Tibial nerve (tissue), 4 donors: ENCODE measurements at regions not wholly inside any gene's neighbourhood (a gene's known extent, or its start where the extent isn't known, plus 50 kb on each side); places are given as distances from the start of the nearest gene placed in this dataset.

ENCODE experiments used
- EP300 ChIP-seq, 2 donors: sonication (generic); formaldehyde crosslinking; IDR thresholded peaks; one replicate each; pipeline ENCODE4 v1.6.1; 2017; ENCODE audit warnings: antibody characterized with exemption in 2 of 2, mild to moderate bottlenecking in 1 of 2
- POLR2A ChIP-seq, 2 donors: fragments of 450-650 bp; IDR thresholded peaks; one replicate each; pipeline ENCODE4 v1.6.1; 2017; ENCODE audit warnings: antibody characterized with exemption in 2 of 2, mild to moderate bottlenecking in 2 of 2, moderate library complexity in 2 of 2
- TF ChIP-seq, protein P1 (sequence below), 5 experiments: fragments of 200-600 bp in 3 of 5; fragments of 450-650 bp in 2 of 5; sonication (generic) in 3 of 5; IDR thresholded peaks; one replicate each; pipeline ENCODE4 v1.5.1; 2016 to 2019; ENCODE audit warnings: antibody characterized with exemption in 5 of 5, mild to moderate bottlenecking in 3 of 5, moderate library complexity in 2 of 5

DNA sequence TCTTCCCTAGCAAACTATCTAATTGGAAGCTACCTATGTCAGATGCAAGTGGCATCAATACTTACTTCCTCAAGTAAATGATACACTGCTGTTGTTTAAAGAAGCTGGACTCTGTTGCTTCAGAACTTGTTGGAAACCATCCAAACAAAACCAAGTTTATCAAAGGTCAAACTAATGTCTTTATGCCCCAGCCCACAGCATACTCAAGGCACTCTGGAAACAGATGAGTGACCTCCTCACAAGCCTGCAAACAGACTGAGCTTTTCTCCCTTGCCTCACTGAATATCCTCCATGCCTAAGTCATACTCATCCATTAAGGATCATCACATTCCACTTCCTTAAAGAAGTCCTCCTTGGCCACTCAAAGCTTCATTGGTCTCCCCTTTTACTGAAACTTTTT lies 107.4 kb upstream of the ACP3 start:
- TF ChIP-seq, protein P1, sequence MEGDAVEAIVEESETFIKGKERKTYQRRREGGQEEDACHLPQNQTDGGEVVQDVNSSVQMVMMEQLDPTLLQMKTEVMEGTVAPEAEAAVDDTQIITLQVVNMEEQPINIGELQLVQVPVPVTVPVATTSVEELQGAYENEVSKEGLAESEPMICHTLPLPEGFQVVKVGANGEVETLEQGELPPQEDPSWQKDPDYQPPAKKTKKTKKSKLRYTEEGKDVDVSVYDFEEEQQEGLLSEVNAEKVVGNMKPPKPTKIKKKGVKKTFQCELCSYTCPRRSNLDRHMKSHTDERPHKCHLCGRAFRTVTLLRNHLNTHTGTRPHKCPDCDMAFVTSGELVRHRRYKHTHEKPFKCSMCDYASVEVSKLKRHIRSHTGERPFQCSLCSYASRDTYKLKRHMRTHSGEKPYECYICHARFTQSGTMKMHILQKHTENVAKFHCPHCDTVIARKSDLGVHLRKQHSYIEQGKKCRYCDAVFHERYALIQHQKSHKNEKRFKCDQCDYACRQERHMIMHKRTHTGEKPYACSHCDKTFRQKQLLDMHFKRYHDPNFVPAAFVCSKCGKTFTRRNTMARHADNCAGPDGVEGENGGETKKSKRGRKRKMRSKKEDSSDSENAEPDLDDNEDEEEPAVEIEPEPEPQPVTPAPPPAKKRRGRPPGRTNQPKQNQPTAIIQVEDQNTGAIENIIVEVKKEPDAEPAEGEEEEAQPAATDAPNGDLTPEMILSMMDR (IDR thresholded peaks at IDR 0.05), result no peak
- TF ChIP-seq POLR2A (IDR thresholded peaks at IDR 0.05) (no peak), EP300 (IDR thresholded peaks at IDR 0.05) (no peak)
